ENCODE measurements at regions not wholly inside any gene's neighbourhood (a gene's known extent, or its start where the extent isn't known, plus 50 kb on each side); places are given as distances from the start of the nearest gene placed in this dataset.

- Histone ChIP-seq H3K9ac (ENCODE audit: low read depth, low read length) (no peak overlapping the region), H3K27ac (ENCODE audit: low read length) (no peak overlapping the region), H2AFZ (ENCODE audit: low read depth, low read length) (no peak overlapping the region), H3K4me1 (ENCODE audit: insufficient read depth, low read length) (no peaks in the 10 kb centered on the region), H3K4me2 (ENCODE audit: insufficient read depth, low read length) (no peak overlapping the region), H3K9me3 (ENCODE audit: insufficient read depth, low read length, severe bottlenecking) (no peaks in the 10 kb centered on the region), H3K79me2 (ENCODE audit: insufficient read depth, low read length) (no peaks in the 10 kb centered on the region), H3K4me3 (ENCODE audit: low read depth in 1 of 2, low read length in 2 of 2) (no peak overlapping the region), H3K36me3 (ENCODE audit: insufficient read depth, low read length) (no peaks in the 10 kb centered on the region), H4K20me1 (ENCODE audit: insufficient read depth, low read length) (no peaks in the 10 kb centered on the region), H3K27me3 (ENCODE audit: insufficient read depth, low read length, poor library complexity) (no peaks in the 10 kb centered on the region)
- DNase-seq (no peak), ATAC-seq (ENCODE audit: insufficient read depth, low read depth) (no peak)
- TF ChIP-seq EZH2 (IDR thresholded peaks at IDR 0.05; ENCODE audit: borderline replicate concordance, low read depth, low read length, severe bottlenecking): no peak
- no peak for TF ChIP-seq CTCF (IDR thresholded peaks at IDR 0.05; ENCODE audit: borderline replicate concordance, extremely low read depth, low read length, poor library complexity, severe bottlenecking)
Measured at GRCh38 chr3:104447681-104448080, 919.0 kb upstream of the ALCAM start.

- Histone ChIP-seq H3K27me3 (ENCODE audit: insufficient read depth, low read length, poor library complexity) (no peaks in the 10 kb centered on the region), H3K4me2 (ENCODE audit: insufficient read depth, low read length) (no peak overlapping the region), H3K79me2 (ENCODE audit: insufficient read depth, low read length) (no peaks in the 10 kb centered on the region), H3K9ac (ENCODE audit: low read depth, low read length) (no peak overlapping the region), H4K20me1 (ENCODE audit: insufficient read depth, low read length) (no peaks in the 10 kb centered on the region), H3K36me3 (ENCODE audit: insufficient read depth, low read length) (no peaks in the 10 kb centered on the region), H3K27ac (ENCODE audit: low read length) (no peak overlapping the region), H3K9me3 (ENCODE audit: insufficient read depth, low read length, severe bottlenecking) (no peaks in the 10 kb centered on the region), H3K4me3 (ENCODE audit: low read depth in 1 of 2, low read length in 2 of 2) (no peak overlapping the region), H2AFZ (ENCODE audit: low read depth, low read length) (no peak overlapping the region), H3K4me1 (ENCODE audit: insufficient read depth, low read length) (no peaks in the 10 kb centered on the region)
- DNase-seq (no peak), ATAC-seq (ENCODE audit: insufficient read depth, low read depth) (no peak)
- TF ChIP-seq CTCF (IDR thresholded peaks at IDR 0.05; ENCODE audit: borderline replicate concordance, extremely low read depth, low read length, poor library complexity, severe bottlenecking) (no peak), EZH2 (IDR thresholded peaks at IDR 0.05; ENCODE audit: borderline replicate concordance, low read depth, low read length, severe bottlenecking) (no peak)
Measured at GRCh38 chr3:104452697-104453096, 914.0 kb upstream of the ALCAM start.

- Histone ChIP-seq H2AFZ (ENCODE audit: low read depth, low read length) (no peak overlapping the region), H3K4me3 (ENCODE audit: low read depth in 1 of 2, low read length in 2 of 2) (no peak overlapping the region), H3K27ac (ENCODE audit: low read length) (no peak overlapping the region), H3K9me3 (ENCODE audit: insufficient read depth, low read length, severe bottlenecking) (no peaks in the 10 kb centered on the region), H3K36me3 (ENCODE audit: insufficient read depth, low read length) (no peaks in the 10 kb centered on the region), H3K79me2 (ENCODE audit: insufficient read depth, low read length) (no peaks in the 10 kb centered on the region), H3K4me1 (ENCODE audit: insufficient read depth, low read length) (no peaks in the 10 kb centered on the region), H3K4me2 (ENCODE audit: insufficient read depth, low read length) (no peak overlapping the region), H3K9ac (ENCODE audit: low read depth, low read length) (no peak overlapping the region), H3K27me3 (ENCODE audit: insufficient read depth, low read length, poor library complexity) (no peaks in the 10 kb centered on the region), H4K20me1 (ENCODE audit: insufficient read depth, low read length) (no peaks in the 10 kb centered on the region)
- ATAC-seq (ENCODE audit: insufficient read depth, low read depth) (no peak), DNase-seq (no peak)
- TF ChIP-seq EZH2 (IDR thresholded peaks at IDR 0.05; ENCODE audit: borderline replicate concordance, low read depth, low read length, severe bottlenecking): no peak
- no peak for TF ChIP-seq CTCF (IDR thresholded peaks at IDR 0.05; ENCODE audit: borderline replicate concordance, extremely low read depth, low read length, poor library complexity, severe bottlenecking)
Measured at GRCh38 chr3:104458657-104459056, 908.1 kb upstream of the ALCAM start.
